HG02938 (cell line): ENCODE measurements at regions not wholly inside any gene's neighbourhood (a gene's known extent, or its start where the extent isn't known, plus 50 kb on each side); places are given as distances from the start of the nearest gene placed in this dataset.
"Not testable (repeated sequence)": the region's sequence is repeated elsewhere in the genome, so short reads cannot be mapped to it uniquely, and the experiment has no call there.

Source experiments
- ATAC-seq: cut with Tn5 transposase; IDR thresholded peaks from one replicate; pipeline ENCODE4 v1.9.1; 2021; ENCODE audit warnings: mild to moderate bottlenecking, moderate library complexity; ENCODE audit not compliant: unreplicated experiment

DNA sequence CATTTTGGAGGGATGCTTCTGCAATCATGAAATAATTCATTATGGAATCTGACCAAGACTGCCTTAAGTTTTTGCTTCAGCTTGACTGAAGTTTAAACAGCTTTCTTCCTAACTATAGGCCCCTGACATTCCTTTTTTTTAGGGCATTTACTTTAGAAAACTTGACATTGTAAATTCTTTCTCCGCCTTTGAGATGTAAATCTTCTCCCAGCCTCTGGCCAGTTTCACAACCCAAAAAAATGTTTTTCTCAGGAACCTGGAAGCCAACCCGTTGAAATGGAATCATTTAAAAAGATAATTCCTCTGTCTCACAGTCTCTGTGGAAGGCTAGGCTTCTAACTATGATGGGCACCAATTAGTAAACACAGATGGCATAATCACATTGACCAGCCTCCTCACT is 710.4 kb upstream of the PABPC4L start:
- ATAC-seq: no peak

DNA sequence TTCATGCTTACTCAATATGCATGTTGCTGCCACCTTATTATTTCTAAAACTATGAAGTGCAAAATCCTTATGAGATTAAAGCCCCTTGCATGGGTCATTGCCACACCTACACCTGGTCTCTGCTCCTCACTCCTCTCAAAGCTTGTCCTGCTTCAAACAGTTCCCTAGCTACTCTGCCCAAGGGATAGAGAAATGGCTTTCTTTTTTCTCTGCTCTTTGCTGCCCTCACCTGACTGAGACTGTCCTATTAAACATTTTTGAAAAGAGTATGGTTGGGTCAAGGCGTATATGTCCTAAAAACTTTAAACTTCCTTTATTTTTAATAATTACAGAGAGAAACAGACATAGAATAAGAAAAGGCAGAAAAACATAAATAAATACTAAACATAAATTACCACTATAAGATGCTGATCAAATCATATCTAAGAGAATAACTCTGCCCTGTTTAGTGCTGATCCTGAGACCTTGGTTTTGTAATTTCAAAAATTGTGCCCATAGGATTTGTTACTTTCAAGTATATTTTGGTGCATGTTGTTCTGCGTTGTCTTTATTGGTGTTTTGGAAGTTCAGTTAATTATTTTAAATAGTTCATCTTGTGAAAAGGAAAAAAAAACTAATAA is 704.9 kb upstream of the PABPC4L start:
- no peak for ATAC-seq

DNA sequence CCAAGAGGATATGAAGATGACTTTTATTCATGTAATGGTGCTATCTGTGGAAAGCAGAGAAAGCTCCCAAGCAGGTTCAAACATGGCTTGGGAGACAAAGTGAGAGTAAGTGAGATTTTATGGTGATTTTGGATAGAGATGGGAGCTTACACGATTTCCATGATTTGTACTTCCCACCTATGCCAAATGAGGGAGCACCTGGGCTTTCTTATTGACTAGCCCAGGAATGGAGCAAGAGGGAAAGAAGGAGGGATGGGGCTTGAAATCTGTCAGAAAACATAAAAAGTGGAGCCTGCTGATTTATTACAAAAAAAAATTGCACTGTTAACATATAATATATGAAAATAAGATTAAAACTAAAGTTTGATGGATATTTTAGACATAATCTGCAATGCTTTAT is 703.5 kb upstream of the PABPC4L start:
- no peak for ATAC-seq

DNA sequence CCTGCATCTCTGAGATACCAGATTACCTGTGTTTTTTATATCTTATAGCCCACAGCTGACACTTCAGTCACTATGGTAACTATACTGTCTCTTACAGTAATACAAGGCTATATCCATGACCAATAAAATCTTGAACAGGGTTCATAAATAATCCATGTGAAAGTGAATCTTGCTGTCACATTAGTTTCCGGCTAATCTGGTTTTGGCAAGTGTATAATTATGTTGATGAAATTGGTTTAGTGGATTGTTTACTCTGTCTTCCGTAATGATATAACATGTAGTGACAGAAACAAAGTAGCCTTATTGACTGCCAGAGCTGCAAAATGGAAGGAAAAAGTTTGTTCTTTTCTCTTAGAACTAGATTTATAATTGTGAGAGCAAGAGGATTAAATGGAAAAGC is 686.6 kb upstream of the PABPC4L start:
- no peak for ATAC-seq

DNA sequence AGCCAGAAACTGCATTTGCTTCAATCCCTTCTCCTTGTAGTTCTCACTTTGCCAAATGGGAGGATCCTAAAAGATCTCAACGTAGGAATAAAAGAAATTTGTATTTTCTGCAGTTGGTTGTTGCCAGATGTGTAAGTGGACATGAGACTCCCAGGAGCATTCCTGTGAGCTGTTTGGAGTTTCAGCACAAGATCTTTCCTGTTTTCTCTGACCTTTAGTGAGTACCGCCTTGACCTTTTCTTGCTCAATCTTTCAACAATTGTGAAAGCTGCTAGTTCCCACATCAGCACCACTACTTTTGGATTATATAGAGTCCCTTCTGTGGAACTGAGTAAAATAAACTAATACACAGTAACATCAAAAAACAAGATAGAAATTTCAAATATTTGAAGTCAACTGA is 683.8 kb upstream of the PABPC4L start:
- no peak for ATAC-seq

DNA sequence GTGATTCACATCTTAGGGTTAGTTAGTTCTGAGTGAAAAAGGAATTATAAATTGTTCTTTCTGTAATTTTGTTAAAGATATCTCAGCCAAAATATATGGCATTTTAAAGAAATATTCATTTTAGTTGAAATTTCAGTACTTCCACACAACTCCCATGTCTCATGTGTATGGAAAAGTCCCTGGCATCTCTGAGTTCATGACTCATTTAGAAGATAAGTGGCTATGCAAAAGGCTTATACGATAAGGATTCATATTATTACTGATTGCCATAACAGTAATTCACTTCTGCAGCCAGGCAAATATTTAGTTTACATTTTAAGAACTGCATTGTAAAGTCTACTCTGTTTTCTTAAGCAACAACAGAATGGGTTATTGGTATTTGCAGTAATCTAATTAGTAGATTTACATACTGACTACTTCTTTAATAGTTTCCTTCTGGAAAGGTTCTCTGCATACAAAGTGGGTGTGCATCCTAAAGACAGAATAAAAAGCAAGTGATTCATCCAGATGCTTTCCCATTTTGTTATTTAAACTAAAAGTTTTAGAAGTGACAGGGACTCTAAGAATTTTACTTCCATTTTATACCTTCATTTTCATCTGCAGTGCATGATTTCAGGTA is 682.4 kb upstream of the PABPC4L start:
- ATAC-seq: no peak

DNA sequence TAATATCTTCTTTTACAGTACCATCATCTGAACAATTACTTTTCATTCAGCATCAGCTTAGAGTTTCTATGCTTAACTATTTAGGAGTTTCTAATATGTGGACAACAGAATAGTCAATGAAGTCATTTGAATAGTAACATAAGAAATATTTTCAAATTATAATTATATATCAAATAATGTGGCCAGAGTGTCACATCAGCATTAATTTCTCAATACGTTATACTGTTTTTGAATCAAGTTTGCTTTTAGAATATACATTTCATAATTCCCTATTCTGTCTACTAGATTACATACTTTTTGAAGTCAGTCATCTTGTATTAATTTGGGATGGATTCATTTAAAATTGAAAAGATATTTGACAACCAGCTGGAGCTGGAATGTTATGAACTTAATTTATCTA is 677.4 kb upstream of the PABPC4L start:
- no peak for ATAC-seq

DNA sequence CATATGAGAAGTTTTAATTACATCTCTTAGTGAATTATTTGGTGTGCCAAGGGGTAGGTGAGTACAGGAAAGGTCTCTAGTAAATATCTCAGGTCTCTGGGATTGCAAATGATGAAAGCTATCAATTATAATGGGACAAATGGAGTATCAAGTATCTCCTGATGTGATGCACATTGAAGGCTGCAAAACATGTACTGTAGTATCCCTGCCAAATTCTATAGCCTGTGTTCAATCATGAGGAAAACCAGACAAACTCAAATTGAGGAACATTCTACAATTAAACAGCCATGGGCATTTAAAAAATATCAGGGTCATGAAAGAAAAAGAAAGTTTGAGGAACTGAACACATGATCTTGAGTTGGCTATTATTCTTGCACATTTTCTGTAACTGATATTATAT is 665.4 kb upstream of the PABPC4L start:
- no peak for ATAC-seq

DNA sequence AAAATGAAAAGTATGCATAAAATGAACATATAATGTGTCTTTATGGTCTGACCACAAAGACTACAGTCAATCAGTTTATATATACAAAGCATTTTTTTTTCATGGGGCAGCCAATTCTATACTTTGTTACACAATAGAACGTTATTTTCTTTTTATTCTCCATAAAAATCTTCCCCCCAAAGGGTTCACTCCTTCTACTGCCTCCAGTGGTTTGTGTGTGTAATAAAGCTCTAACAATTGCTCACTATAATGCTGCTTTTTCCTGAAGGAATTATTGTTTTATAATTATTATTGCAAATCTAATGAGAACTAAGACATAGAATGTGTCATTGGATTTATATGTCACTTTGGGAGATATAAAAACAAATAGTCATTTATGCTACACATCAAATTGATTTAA is 664.1 kb upstream of the PABPC4L start:
- no peak for ATAC-seq

DNA sequence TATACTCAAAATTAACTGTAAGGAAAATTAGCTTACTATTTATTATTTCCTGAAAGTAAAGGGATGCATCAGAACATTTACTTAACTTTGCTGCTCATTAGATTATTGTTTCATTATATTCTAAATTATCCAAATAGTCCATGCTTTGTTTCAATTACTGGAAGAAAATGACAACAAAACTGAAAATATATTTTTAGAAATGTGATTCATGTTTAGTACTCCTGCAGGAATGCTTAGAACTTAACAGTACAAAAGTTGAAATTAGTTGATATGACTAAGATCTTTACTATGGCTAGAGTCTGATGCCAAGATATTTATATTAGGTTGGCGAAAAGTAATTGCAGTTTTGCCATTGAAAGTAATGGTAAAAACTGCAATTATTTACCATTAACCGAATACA is 660.5 kb upstream of the PABPC4L start:
- ATAC-seq: no peak

DNA sequence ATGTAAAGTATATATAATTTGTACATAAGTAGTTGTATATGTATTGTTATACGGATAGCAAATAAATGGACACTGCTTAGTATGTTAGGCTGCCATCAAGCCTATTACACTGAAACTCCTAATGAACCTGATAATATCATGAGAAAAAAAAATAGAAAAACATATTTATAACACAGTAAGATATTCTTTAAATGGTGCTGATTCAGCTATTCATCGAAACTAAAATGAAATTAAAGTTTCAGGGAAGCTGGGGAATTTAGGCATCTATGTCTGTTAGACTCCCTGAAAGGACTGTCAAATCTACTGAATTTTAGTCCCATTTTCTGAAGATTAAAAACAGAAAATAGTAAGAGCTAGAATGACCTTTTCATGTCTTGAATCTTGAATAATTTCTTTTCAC is 647.1 kb upstream of the PABPC4L start:
- no peak for ATAC-seq

DNA sequence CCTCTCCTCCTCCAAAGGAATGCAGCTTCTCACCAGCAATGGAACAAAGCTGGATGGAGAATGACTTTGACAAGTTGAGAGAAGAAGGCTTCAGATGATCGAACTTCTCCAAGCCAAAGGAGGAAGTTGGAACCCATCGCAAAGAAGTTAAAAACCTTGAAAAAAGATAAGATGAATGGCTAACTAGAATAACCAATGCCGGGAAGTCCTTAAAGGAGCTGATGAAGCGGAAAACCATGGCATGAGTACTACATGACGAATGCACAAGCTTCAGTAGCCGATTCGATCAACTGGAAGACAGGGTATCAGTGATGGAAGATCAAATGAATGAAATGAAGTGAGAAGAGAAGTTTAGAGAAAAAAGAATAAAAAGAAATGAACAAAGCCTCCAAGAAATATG is 629.2 kb upstream of the PABPC4L start:
- not testable (repeated sequence) for ATAC-seq

DNA sequence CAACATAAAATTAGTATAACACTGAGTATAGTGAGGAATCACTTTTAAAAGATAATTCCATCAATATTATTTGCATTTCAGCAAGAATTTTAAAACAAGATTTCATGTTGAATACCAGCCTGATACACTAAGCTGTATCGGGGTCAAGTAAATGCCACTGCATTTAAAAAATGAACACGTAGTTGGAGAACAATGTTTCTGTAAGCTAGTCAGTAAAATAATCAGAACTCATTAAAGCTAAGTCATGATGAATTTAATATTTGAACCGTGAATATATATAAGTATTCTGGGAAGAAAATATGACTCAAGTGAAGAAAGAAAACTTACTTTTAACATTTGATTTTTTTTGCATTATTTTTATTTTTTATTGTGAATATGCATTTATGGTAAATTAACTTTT is 611.0 kb upstream of the PABPC4L start:
- no peak for ATAC-seq

DNA sequence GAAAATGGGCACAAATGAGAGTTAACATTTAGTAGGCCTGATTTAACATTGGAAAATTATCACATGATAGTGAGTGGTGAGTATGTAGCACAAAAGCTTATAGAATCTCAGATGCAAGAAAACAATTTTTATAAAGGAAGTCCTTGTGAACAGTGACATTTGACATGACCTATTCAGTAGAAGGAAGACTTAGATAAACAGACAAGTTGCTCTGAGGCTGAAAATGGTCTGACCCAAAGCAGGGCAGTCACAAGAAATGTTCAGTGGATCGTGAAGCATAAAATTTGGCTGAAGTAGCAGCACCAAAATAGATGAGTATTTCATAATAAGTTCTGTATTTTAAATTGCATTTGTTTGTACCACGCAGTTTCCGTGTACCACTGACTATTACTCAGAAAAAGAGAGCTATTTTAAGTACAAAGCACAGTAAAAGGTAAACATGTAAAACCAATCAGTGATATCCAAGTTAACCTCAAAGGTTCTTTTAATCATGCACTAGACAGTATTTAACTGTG is 605.7 kb upstream of the PABPC4L start:
- ATAC-seq: no peak

DNA sequence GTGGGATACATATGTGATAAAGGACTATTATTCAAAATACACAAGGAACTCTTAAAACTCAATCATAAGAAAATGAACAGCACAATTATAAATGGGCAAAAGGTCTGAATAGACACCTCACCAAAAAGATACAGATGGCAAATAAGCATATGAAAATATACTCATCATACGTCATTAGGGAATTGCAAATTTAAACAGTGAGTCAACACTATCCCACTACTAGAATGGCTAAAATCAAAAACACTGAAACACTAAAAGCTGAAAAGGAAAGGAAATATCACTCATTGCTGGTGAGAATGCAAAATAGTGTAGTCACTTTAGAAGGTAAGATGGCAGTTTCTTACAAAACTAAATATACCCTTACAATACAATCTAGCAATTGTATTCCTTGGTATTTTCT is 597.0 kb upstream of the PABPC4L start:
- ATAC-seq: no peak

DNA sequence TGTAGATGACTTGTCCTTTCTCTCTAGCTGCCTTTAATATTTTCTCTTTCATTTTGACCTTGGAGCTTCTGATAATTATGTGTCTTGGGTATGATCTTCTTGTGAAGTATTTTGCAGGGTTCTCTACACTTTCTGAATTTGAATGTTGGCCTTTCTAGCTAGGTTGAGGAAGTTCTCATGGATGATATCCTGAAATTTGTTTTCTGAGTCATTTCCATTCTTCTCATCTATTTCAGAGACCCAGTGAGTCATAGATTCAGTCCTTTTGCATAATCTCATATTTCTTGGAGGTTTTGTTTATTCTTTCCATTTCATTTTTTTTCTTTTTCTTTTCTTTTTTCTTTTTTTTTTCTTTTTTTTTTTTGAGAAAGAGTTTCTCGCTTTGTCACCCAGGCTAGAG is 585.7 kb upstream of the PABPC4L start:
- ATAC-seq: no peak

DNA sequence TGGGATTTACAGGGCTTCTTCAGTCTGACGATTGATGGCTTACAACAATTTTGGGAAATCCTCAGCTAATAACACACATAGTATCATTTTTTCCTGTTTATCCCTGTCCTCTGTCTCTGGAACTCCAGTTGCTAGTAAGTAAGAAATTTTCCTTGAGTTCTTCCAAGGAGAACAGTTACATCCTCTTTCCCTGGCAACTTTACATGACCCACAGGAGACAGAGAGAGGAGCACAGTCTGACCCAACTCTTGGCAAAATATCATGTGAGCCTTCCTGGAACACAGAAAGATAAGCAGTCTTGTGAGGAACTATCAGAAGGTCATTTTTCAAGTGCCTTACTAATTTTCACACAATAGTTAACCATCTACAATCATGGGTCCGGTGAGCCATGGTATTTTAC is 578.7 kb upstream of the PABPC4L start:
- ATAC-seq: no peak

DNA sequence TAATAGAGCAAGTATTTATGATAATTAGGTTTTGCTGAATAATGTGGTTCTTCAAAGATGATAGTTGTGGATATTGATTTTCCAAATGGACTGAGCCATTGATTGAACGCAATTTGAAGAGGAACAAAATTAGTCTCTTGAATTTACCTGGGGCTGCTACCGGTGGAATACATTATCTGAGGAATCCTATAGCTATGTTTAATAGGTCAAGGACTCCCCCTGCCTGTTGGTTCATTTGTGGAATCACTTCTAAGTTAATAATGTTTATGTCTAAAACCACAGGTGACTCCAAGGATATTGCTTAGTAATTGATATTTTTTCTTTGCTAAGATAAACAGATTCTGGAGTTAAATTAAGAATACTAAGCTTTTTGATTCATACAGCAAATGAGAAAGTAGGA is 576.0 kb upstream of the PABPC4L start:
- no peak for ATAC-seq

DNA sequence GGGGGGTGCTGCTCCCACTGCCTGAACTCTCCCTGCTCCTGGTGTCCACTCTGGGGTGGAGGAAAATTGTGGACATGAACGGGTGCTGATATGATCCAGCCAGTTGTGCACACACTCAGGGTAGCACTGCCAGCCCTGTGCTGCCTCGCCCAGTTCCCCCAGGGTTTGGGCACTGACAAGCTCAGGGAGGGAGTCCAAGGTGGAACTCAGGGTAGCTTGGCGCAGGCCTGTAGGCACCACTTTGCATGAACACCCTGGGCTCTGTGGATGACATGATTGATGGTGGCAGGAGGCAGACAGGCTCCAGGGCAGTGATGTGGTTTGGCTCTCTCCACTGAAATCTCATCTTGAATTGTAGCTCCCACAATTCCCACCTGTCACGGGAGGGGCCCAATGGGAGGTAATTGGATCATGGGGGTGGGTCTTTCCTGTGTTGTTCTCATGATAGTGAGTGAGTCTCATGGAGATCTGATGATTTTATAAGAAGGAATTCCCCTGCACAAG is 572.0 kb upstream of the PABPC4L start:
- no peak for ATAC-seq

DNA sequence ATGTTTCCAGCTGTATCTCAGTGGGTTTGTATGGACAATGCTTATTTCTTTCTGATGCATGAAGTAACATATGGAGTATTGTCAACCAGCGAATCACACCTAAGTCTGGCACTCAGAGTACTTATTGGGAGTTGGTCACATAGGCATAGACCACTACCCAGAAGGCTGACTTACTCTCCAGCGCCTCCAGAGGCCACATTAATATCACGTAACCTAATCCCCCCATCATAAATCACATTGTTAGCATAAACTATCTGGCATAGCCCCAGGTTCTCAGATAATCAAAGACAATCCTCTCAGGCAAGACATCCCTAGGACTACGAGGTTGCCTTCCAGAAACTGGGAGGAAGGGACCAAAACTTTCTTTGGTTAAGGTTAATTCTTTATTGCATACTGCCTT is 560.5 kb upstream of the PABPC4L start:
- ATAC-seq: no peak

DNA sequence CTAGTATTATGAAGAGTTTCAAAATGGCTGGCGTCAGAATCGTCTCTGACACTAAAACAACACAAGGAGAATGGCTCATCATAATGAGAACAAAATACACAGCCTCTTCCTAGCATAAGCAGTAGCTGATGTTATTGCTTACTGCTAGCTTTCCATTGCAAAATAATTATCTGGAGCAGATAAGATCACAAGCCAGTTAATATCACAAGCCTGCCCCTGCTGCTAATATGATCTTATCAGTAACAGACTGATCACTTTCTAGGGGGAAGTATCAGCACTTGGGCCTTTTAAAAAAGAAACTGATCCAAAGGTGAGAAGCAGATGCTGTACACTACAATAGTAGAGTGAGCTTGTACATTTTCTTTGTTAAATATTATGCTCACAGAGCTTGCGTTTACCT is 554.8 kb upstream of the PABPC4L start:
- ATAC-seq: no peak

DNA sequence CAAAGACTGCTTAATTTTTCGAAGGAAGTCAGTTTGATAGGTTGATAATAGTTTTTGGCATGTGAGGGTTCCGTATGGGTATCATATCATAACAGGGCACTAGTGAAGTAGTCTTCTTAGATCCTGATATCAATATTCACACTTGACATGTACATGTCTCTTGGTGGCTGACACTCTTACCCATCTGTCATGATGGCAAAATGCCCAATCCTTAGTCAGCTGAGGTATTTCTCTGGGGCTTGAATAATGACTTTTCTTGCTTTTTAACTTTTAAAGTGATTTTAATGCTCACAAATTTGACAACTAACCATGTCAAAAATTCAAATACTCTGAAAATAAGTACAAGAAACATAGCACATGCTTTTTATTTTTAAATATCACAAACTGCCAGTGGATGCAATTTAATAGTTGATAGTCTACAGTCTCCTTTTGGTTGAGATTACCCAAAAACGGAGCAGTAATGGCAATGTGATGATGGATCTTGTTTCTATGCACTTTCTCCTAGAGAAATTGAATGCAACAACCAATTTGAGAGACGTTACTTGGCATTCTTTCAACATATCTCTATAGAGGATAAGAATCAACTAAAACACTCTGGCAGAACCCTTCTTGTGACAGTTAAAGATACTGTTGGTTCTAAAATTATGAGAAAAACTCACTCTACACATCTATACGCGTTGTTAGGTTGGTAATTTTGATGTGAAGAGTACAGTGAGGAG is 552.9 kb upstream of the PABPC4L start:
- no peak for ATAC-seq
